ENCODE measurements at regions not wholly inside any gene's neighbourhood (a gene's known extent, or its start where the extent isn't known, plus 50 kb on each side); places are given as distances from the start of the nearest gene placed in this dataset.

GRCh38 chr1:47554082-47554481 is 116.2 kb downstream of the FOXD2 start:
- no peak for DNase-seq (ENCODE audit: low read depth, low spot score)

GRCh38 chr1:47554901-47555300 is 117.1 kb downstream of the FOXD2 start:
- DNase-seq (ENCODE audit: low read depth, low spot score), result no peak

- DNase-seq (ENCODE audit: low read depth, low spot score), result no peak
These were observed 117.5 kb downstream of the FOXD2 start for GRCh38 chr1:47555306-47555705.

GRCh38 chr1:47555841-47556560 is 118.2 kb downstream of the FOXD2 start:
- DNase-seq (ENCODE audit: low read depth, low spot score), result no peak

DNA sequence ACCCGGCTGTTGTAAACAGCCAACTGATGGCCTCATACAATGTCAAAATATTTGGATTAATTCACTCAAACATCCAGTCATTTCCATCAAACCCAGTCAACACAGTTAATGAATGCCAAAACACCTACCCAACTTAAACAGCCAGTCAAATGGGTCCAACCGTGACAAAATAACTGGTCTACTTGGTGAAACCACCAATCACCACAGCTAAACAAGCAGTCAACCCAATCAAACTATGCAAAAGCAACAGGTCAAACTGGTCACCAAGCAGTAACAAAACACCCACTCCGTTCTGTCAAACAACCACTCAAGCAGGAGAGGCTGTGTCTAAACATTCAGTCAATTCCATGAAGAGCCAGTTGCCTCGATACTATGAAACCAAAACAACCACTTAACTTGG is 119.2 kb downstream of the FOXD2 start:
- DNase-seq (ENCODE audit: low read depth, low spot score), result no peak

- DNase-seq (ENCODE audit: low read depth, low spot score), result no peak
These were observed 121.1 kb downstream of the FOXD2 start for GRCh38 chr1:47558601-47559593.

- no peak for DNase-seq (ENCODE audit: low read depth, low spot score)
These were observed 122.3 kb downstream of the FOXD2 start for GRCh38 chr1:47559944-47560695.

GRCh38 chr1:47561523-47562007 is 123.7 kb downstream of the FOXD2 start:
- no peak for DNase-seq (ENCODE audit: low read depth, low spot score)

GRCh38 chr1:47562147-47562546 is 124.3 kb downstream of the FOXD2 start:
- no peak for DNase-seq (ENCODE audit: low read depth, low spot score)

- no peak for DNase-seq (ENCODE audit: low read depth, low spot score)
These were observed 125.0 kb downstream of the FOXD2 start for GRCh38 chr1:47562799-47563198.

DNA sequence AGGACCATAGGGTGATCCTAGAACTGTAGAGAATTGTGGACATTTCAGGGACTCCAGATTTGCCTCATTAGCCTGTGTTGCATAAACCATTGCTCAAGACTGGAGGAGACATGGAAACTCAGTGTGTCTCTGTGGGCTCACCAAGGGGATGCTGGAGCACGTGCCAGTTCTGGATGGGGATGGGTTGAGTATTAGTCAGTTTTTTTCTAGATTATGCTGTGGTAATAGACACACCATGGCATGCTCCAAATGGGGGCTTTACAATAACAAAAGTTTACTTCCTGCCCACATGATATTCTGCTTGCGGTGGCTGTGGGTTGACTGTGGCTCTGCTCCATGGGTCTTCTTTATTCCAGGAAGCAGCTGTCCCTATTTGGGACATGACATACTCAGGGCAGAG is 125.4 kb downstream of the FOXD2 start:
- DNase-seq (ENCODE audit: low read depth, low spot score), result no peak

DNA sequence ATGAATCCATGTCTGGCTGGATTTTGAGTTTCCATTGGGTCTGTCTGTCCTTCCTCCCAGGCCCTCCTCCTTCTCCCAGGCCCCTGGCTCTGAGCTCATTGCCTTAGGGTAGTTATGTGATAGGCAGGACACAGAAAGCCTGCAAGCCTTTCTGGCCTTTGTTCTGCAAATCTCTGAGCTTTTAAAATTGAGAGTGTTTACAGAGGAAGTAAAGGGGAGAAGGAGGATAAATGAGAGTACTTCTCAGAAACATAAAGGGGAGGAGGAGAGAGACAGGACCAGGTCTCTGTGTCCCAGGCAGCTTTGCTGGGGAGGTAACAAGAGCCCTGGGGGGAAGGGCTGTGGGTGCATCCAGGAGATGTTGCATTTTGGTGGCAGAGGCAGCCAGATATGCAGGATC is 126.7 kb downstream of the FOXD2 start:
- DNase-seq (ENCODE audit: low read depth, low spot score), result peak; percentile 63

DNA sequence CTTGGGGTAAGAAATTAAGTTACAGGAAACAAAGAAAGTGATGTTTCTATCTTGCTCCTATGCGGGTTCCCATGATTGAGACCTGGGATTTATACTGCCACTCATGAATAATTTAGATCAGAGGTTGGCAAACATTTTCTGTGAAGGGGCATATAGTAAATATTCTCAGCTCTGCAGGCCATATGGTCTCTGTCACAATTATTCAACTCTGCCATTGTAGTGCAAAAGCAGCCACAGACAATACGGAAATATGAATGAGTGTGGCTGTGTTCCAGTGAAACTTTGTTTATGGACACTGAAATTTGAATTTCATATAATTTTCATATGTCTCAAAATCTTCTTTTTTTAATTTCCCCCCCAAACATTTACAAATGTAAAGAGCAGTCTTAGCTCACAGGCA is 127.2 kb downstream of the FOXD2 start:
- DNase-seq (ENCODE audit: low read depth, low spot score), result no peak

DNA sequence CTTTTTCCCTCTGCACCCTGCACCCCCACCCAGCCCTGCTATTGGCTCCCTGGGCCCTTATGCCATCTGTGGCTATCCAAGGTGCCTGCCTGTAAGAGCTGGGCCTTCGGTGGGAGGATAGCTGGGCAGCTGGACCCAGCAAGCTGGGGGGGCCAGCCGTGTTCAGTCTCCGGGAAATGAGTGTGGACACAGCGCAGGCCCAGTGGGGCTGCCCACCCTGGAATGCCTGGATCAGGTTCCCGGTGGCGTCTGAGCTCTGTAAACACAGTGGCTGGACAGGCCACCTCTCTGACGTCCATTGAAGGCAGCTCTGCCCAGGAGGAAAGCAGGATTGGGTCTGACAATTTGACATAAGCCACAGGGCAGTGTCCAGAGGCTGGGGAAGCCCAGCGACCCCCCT is 127.8 kb downstream of the FOXD2 start:
- no peak for DNase-seq (ENCODE audit: low read depth, low spot score)

GRCh38 chr1:47568763-47569162 is 130.9 kb downstream of the FOXD2 start:
- no peak for DNase-seq (ENCODE audit: low read depth, low spot score)

DNA sequence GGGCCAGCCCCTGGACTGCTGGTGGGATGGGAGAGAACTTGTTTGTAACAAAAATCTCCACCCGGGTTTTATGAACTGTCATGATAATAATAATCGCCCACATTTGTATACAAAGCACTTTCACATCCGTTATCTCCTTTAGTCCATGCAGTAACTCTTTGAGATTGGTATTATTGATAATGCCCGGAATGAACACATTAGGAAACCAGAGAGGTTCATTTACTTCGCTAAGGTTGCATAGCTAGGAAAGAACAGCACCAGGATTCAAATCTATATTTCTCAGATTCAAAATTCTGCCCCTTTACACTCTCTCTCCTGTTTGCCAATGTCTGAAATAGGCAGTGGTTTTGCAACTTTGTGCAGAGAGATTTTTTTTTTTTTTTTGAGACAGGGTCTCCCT is 131.4 kb downstream of the FOXD2 start:
- no peak for DNase-seq (ENCODE audit: low read depth, low spot score)

GRCh38 chr1:47569681-47570470 is 132.0 kb downstream of the FOXD2 start:
- no peak for DNase-seq (ENCODE audit: low read depth, low spot score)

DNA sequence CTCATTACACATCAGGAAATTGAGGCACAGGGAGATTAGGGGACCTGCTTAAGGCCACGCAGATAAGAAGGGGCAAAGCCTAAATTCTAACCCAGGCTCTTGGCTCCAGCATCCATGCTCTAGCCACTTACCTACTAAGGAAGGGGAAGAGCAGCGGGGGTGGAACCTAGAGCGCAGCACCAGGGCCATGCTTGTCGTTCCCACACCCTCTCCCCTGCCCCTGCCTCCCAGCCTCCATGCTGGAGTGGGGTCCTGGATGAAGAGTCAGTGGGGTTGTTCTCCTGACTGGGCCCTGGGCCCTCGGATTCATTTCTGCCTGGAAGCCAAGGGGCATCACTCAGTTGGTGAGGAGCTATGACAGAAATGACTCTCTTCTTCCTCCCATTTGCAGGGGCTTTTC is 133.3 kb downstream of the FOXD2 start:
- DNase-seq (ENCODE audit: low read depth, low spot score), result no peak

DNA sequence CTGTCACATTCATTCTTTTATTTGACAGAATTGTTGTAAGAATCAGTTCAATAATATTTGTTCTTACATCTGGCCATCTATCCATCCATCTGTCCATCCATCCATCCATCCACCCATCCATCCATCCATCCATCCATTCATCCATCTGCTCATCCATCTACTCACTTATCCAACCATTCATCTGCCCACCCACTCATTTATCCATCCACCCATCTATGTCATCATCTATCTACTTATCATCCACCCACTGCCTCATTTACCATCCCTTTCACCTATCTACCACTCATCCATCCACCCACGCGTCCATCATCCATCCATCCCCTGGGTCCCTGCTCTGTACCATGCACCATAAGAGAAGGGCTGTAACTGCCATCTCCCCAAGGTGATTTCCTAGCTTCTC is 134.1 kb downstream of the FOXD2 start:
- no peak for DNase-seq (ENCODE audit: low read depth, low spot score)

GRCh38 chr1:47572731-47573430 is 135.0 kb downstream of the FOXD2 start:
- no peak for DNase-seq (ENCODE audit: low read depth, low spot score)
